H1 (cell line): ENCODE measurements at regions not wholly inside any gene's neighbourhood (a gene's known extent, or its start where the extent isn't known, plus 50 kb on each side); places are given as distances from the start of the nearest gene placed in this dataset.

ENCODE experiments used
- CTCF ChIA-PET: fragments of 300-600 bp; sonication (Branson Sonifier 250); formaldehyde crosslinking; loops from one replicate; lab custom pipeline; 2021; ENCODE audit not compliant: partially characterized antibody; lab: Charles Lee
- POLR2A ChIA-PET: fragments of 300-600 bp; sonication (Branson Sonifier 250); formaldehyde crosslinking; loops from one replicate; lab custom pipeline; 2021; ENCODE audit warnings: inconsistent platforms; ENCODE audit not compliant: partially characterized antibody; lab: Charles Lee
- DNase-seq, 2 experiments: peaks; one replicate each; pipeline versions ENCODE4 v3.0.0 to v3.0.0-alpha.2; 2010 to 2022; ENCODE audit warnings: low spot score in 2 of 2, low read depth in 1 of 2, mixed read lengths in 1 of 2
- FAIRE-seq: peaks from 2 replicates; lab custom pipeline; 2011; peaks lifted over from hg19 to GRCh38; lab: Jason Lieb, UNC
- H2AFZ ChIP-seq: 2 replicates; pipeline ENCODE4 v1.8.1; 2012; ENCODE audit warnings: low read length, inconsistent platforms
- H2AK5ac ChIP-seq: 2 replicates; pipeline ENCODE4 v1.6.1; 2013; ENCODE audit warnings: low read depth, low read length
- H2BK120ac ChIP-seq: replicated peaks from 2 replicates; pipeline ENCODE3; 2013; ENCODE audit warnings: low read depth, low read length, inconsistent platforms
- H2BK12ac ChIP-seq: 2 replicates; pipeline ENCODE4 v1.6.1; 2013; ENCODE audit warnings: low read depth, low read length
- H2BK15ac ChIP-seq: 2 replicates; pipeline ENCODE4 v1.6.1; 2013; ENCODE audit warnings: low read length
- H2BK20ac ChIP-seq: 2 replicates; pipeline ENCODE4 v1.6.1; 2013; ENCODE audit warnings: low read length
- H2BK5ac ChIP-seq: 2 replicates; pipeline ENCODE4 v1.6.1; 2013; ENCODE audit warnings: low read depth, low read length
- H3K14ac ChIP-seq: 2 replicates; pipeline ENCODE4 v1.6.1; 2013; ENCODE audit warnings: inconsistent platforms; ENCODE audit not compliant: insufficient read length
- H3K18ac ChIP-seq: 2 replicates; pipeline ENCODE4 v1.6.1; 2013; ENCODE audit warnings: low read length; ENCODE audit errors: extremely low read depth
- H3K23ac ChIP-seq: 2 replicates; pipeline ENCODE4 v1.6.1; 2013; ENCODE audit warnings: inconsistent platforms; ENCODE audit not compliant: insufficient read length
- H3K23me2 ChIP-seq: 2 replicates; pipeline ENCODE4 v1.6.1; 2013; ENCODE audit warnings: low read depth, low read length
- H3K27ac ChIP-seq: 2 replicates; pipeline ENCODE4 v1.6.1; 2011; ENCODE audit warnings: low read depth, low read length, inconsistent platforms
- H3K27me3 ChIP-seq, 4 experiments: replicated peaks in 1 of 4; 1 replicate in 1 of 4; 2 replicates in 3 of 4; pipeline versions ENCODE4 v1.6.1 to v1.8.1; 2011 to 2013; ENCODE audit warnings: low read length in 3 of 4, mild to moderate bottlenecking in 3 of 4, inconsistent platforms in 2 of 4, mixed read lengths in 2 of 4, moderate library complexity in 1 of 4; ENCODE audit not compliant: control insufficient read depth in 3 of 4, insufficient read depth in 3 of 4; ENCODE audit errors: extremely low read depth in 1 of 4
- H3K36me3 ChIP-seq, 4 experiments: 2 replicates each; pipeline versions ENCODE4 v1.6.1 to v1.8.1; 2011 to 2013; ENCODE audit warnings: mild to moderate bottlenecking in 4 of 4, low read length in 3 of 4, moderate library complexity in 2 of 4, control low read depth in 1 of 4, inconsistent platforms in 1 of 4; ENCODE audit not compliant: insufficient read depth in 4 of 4, control insufficient read depth in 2 of 4
- H3K4ac ChIP-seq: replicated peaks from 2 replicates; pipeline ENCODE3; 2013; ENCODE audit warnings: low read length, low read depth, mixed read lengths, inconsistent platforms; ENCODE audit not compliant: insufficient read length
- H3K4me1 ChIP-seq, 4 experiments: replicated peaks in 1 of 4; 1 replicate in 1 of 4; 2 replicates in 3 of 4; pipeline versions ENCODE4 v1.6.1 to v1.8.1; 2011 to 2013; ENCODE audit warnings: low read length in 3 of 4, inconsistent platforms in 2 of 4, mixed read lengths in 1 of 4; ENCODE audit not compliant: insufficient read depth in 4 of 4, control insufficient read depth in 3 of 4
- H3K4me2 ChIP-seq, 2 experiments: 2 replicates each; pipeline versions ENCODE4 v1.6.1 to v1.8.1; 2011 to 2013; ENCODE audit warnings: low read depth in 2 of 2, low read length in 2 of 2, control low read depth in 1 of 2, inconsistent platforms in 1 of 2, mild to moderate bottlenecking in 1 of 2; ENCODE audit not compliant: insufficient read depth in 1 of 2
- H3K4me3 ChIP-seq, 4 experiments: fragments of 200-600, 300-600 bp in 1 of 4; sonication (generic), shearing (Covaris generic), sonication (Bioruptor Twin) in 1 of 4; 2 replicates each; pipeline versions ENCODE4 v1.5.1 to v1.8.1; 2011 to 2016; ENCODE audit warnings: low read length in 4 of 4, low read depth in 3 of 4, control low read depth in 2 of 4, inconsistent platforms in 2 of 4, mild to moderate bottlenecking in 2 of 4, mixed read lengths in 1 of 4, moderate library complexity in 1 of 4; ENCODE audit not compliant: insufficient read depth in 2 of 4; ENCODE audit errors: extremely low read depth in 1 of 4
- H3K56ac ChIP-seq: replicated peaks from 2 replicates; pipeline ENCODE3; 2013; ENCODE audit warnings: low read depth, mild to moderate bottlenecking, mixed read lengths, low read length, inconsistent platforms; ENCODE audit not compliant: insufficient read length
- H3K79me1 ChIP-seq: 2 replicates; pipeline ENCODE4 v1.6.1; 2013; ENCODE audit warnings: low read depth, low read length, control low read depth
- H3K79me2 ChIP-seq, 2 experiments: 2 replicates each; pipeline versions ENCODE4 v1.6.1 to v1.8.1; 2012 to 2013; ENCODE audit warnings: low read length in 2 of 2, mild to moderate bottlenecking in 2 of 2, inconsistent platforms in 1 of 2; ENCODE audit not compliant: insufficient read depth in 2 of 2, control insufficient read depth in 1 of 2
- H3K9ac ChIP-seq, 4 experiments: replicated peaks in 1 of 4; 1 replicate in 1 of 4; 2 replicates in 3 of 4; pipeline versions ENCODE4 v1.6.1 to v1.8.1; 2011 to 2013; ENCODE audit warnings: low read depth in 3 of 4, low read length in 3 of 4, control low read depth in 2 of 4, mild to moderate bottlenecking in 2 of 4, moderate library complexity in 2 of 4, inconsistent platforms in 1 of 4; ENCODE audit errors: extremely low read depth in 1 of 4
- H3K9me3 ChIP-seq, 2 experiments: 2 replicates each; pipeline versions ENCODE4 v1.6.1 to v1.8.1; 2012 to 2013; ENCODE audit warnings: mild to moderate bottlenecking in 2 of 2, moderate library complexity in 2 of 2, control low read depth in 1 of 2, inconsistent platforms in 1 of 2, low read depth in 1 of 2, low read length in 1 of 2, mixed read lengths in 1 of 2; ENCODE audit not compliant: insufficient read depth in 2 of 2
- H4K20me1 ChIP-seq, 2 experiments: replicated peaks in 1 of 2; 2 replicates each; pipeline versions ENCODE3 to v1.8.1; 2011 to 2013; ENCODE audit warnings: inconsistent platforms in 2 of 2, low read length in 2 of 2, mild to moderate bottlenecking in 1 of 2; ENCODE audit not compliant: insufficient read depth in 2 of 2, control insufficient read depth in 1 of 2
- H4K5ac ChIP-seq: 2 replicates; pipeline ENCODE4 v1.6.1; 2013; ENCODE audit warnings: low read length, low read depth, mixed read lengths, inconsistent platforms; ENCODE audit not compliant: insufficient read length
- H4K8ac ChIP-seq: 2 replicates; pipeline ENCODE4 v1.8.0; 2013; ENCODE audit warnings: mild to moderate bottlenecking, moderate library complexity, low read length, inconsistent platforms; ENCODE audit not compliant: insufficient read depth; ENCODE audit errors: extremely low read depth
- H4K91ac ChIP-seq: replicated peaks from 2 replicates; pipeline ENCODE3; 2013; ENCODE audit warnings: low read length, mixed read lengths, inconsistent platforms; ENCODE audit not compliant: insufficient read length
- BCL11A ChIP-seq, 2 experiments: IDR thresholded peaks; one replicate each; pipeline ENCODE4 v1.6.1; 2011; ENCODE audit warnings: low read depth in 2 of 2, low read length in 2 of 2, mild to moderate bottlenecking in 2 of 2
- CTBP2 ChIP-seq: IDR thresholded peaks from 2 replicates; pipeline ENCODE4 v1.7.0; 2011; ENCODE audit warnings: borderline replicate concordance, mild to moderate bottlenecking, moderate library complexity, mixed read lengths, low read length; ENCODE audit not compliant: insufficient read depth, insufficient read length
- JUN ChIP-seq: IDR thresholded peaks from 2 replicates; pipeline ENCODE4 v1.6.1; 2011; ENCODE audit warnings: low read depth, mild to moderate bottlenecking, improper control_type of control experiment, low read length
- SIN3A ChIP-seq, 2 experiments: IDR thresholded peaks in 1 of 2; conservative IDR thresholded peaks in 1 of 2; 2 replicates each; pipeline ENCODE4 v1.6.1; 2011 to 2012; ENCODE audit warnings: low read length in 2 of 2, improper control_type of control experiment in 1 of 2, low read depth in 1 of 2, mild to moderate bottlenecking in 1 of 2
- SP4 ChIP-seq: IDR thresholded peaks from 2 replicates; pipeline ENCODE4 v1.6.1; 2012; ENCODE audit warnings: low read length, inconsistent platforms
- SRF ChIP-seq: IDR thresholded peaks from 2 replicates; pipeline ENCODE4 v1.6.1; 2011; ENCODE audit warnings: mild to moderate bottlenecking, low read depth, low read length, moderate library complexity
- WGBS, 2 experiments: shearing (Covaris generic) in 1 of 2; methylation state at CpG; one replicate each; pipeline versions ENCODE4 v1.1.6 to v1.1.7; 2013 to 2015; ENCODE audit warnings: low lambda C conversion rate in 2 of 2, mixed read lengths in 2 of 2, inconsistent platforms in 1 of 2, low coverage in 1 of 2, missing lambda C conversion rate in 1 of 2; ENCODE audit not compliant: insufficient replicate concordance in 2 of 2, insufficient coverage in 1 of 2, insufficient read length in 1 of 2; ENCODE audit errors: extremely low coverage in 1 of 2, missing lambda C conversion rate in 1 of 2; 5-methylcytosine and 5-hydroxymethylcytosine counted together

GRCh38 chr2:200107514-200108217, 152.3 kb downstream of the MAIP1 start:
- FAIRE-seq, result no peak
- no peaks in the 10 kb centered on the region for H3K36me3 ChIP-seq

More at GRCh38 chr2:200107514-200108217, 152.3 kb downstream of the MAIP1 start:
- H3K23me2 ChIP-seq, result no peaks in the 10 kb centered on the region
- TF ChIP-seq SP4, result no peak
- TF ChIP-seq BCL11A (IDR thresholded peaks at IDR 0.05; ENCODE audit: low read depth in 2 of 2, low read length in 2 of 2), result no peak
- no peak for TF ChIP-seq SRF
- TF ChIP-seq JUN, result no peak
- no peak for TF ChIP-seq CTBP2
- TF ChIP-seq SIN3A (conservative IDR thresholded peaks at IDR 0.05 in 1 of 2, IDR thresholded peaks at IDR 0.05 in 1 of 2; ENCODE audit: low read depth in 1 of 2, low read length in 2 of 2), result no peak
- TF ChIP-seq, all 59 proteins: peak for 0
- no peaks in the 10 kb centered on the region for H3K9me3 ChIP-seq
- H2BK5ac ChIP-seq, result no peak overlapping the region
- no peaks in the 10 kb centered on the region for H3K27me3 ChIP-seq
- H2AK5ac ChIP-seq, result no peak overlapping the region
- H3K4me3 ChIP-seq, result no peak overlapping the region
- no peak overlapping the region for H3K9ac ChIP-seq
- ChIA-PET CTCF (interaction anchor here (1.0 kb wide), 1 partner anchor 33 kb away, joined by 3 read pairs; no protein-coding TSS in a partner anchor), POLR2A (no interaction called here)
- H2BK20ac ChIP-seq, result no peak overlapping the region
- no peak overlapping the region for H3K27ac ChIP-seq
- 90% methylated on average over 6 of the region's 6 CpGs; no CpG with 5 or more reads in 1 of the 2 experiments for WGBS, 2 experiments
- no peak overlapping the region for H3K4me2 ChIP-seq
- no peak overlapping the region for H3K56ac ChIP-seq
- no peak overlapping the region for H3K4ac ChIP-seq
- H3K23ac ChIP-seq, result no peak overlapping the region
- H3K4me1 ChIP-seq, result no peaks in the 10 kb centered on the region
- H4K5ac ChIP-seq, result no peak overlapping the region
- no peak overlapping the region for H4K8ac ChIP-seq
- no peak overlapping the region for H4K91ac ChIP-seq
- no peak overlapping the region for H2BK12ac ChIP-seq
- no peak overlapping the region for H3K18ac ChIP-seq
- H2BK120ac ChIP-seq, result no peak overlapping the region
- H3K79me1 ChIP-seq, result no peaks in the 10 kb centered on the region
- H2AFZ ChIP-seq, result peak overlapping the region; percentile 6; the same call in 1 of the 2 replicates
- no peaks in the 10 kb centered on the region for H4K20me1 ChIP-seq
- H3K14ac ChIP-seq, result no peak overlapping the region
- DNase-seq, result no peak
- H2BK15ac ChIP-seq, result no peak overlapping the region
- no peaks in the 10 kb centered on the region for H3K79me2 ChIP-seq
